GM18507 (cell line): ENCODE measurements at regions not wholly inside any gene's neighbourhood (a gene's known extent, or its start where the extent isn't known, plus 50 kb on each side); places are given as distances from the start of the nearest gene placed in this dataset.

ENCODE experiments used
- DNase-seq: peaks from one replicate; pipeline ENCODE4 v3.0.0; 2011; ENCODE audit warnings: low read depth; ENCODE audit not compliant: insufficient read length; ENCODE audit errors: extremely low spot score
- FAIRE-seq: peaks from 2 replicates; lab custom pipeline; 2011; peaks lifted over from hg19 to GRCh38; lab: Jason Lieb, UNC

- FAIRE-seq (no peak), DNase-seq (no peak)
Measured at GRCh38 chr16:79651363-79651762, 50.8 kb upstream of the MAF start.
